ENCODE measurements at regions not wholly inside any gene's neighbourhood (a gene's known extent, or its start where the extent isn't known, plus 50 kb on each side); places are given as distances from the start of the nearest gene placed in this dataset.

GRCh38 chr16:85346404-85347212 is 234.3 kb upstream of the CIBAR2 start:
- peaks cover 5% of the 10 kb centered on the region for H3K27me3 Mint-ChIP-seq
- TF ChIP-seq CTCF (IDR thresholded peaks at IDR 0.05; ENCODE audit: unreplicated experiment) = no peak

GRCh38 chr16:85347213-85347591 is 234.9 kb upstream of the CIBAR2 start:
- no peak overlapping the region for H3K27ac Mint-ChIP-seq
- H3K9me3 Mint-ChIP-seq (ENCODE audit: low read depth) = no peaks in the 10 kb centered on the region
- no peak for DNase-seq (ENCODE audit: low spot score, unreplicated experiment)
- peaks cover 4% of the 10 kb centered on the region for H3K4me1 Mint-ChIP-seq (ENCODE audit: low read depth)
- H3K36me3 Mint-ChIP-seq (ENCODE audit: insufficient read depth) = no peaks in the 10 kb centered on the region
- peak; percentile 45 for TF ChIP-seq CTCF (IDR thresholded peaks at IDR 0.05; ENCODE audit: unreplicated experiment)
- no peak overlapping the region for H3K4me3 Mint-ChIP-seq (ENCODE audit: low read depth)
- H3K27me3 Mint-ChIP-seq = peaks cover 5% of the 10 kb centered on the region

More at GRCh38 chr16:85346404-85347212, 234.3 kb upstream of the CIBAR2 start:
- H3K36me3 Mint-ChIP-seq (ENCODE audit: insufficient read depth) = no peaks in the 10 kb centered on the region
- no peak for DNase-seq (ENCODE audit: low spot score, unreplicated experiment)
- no peaks in the 10 kb centered on the region for H3K9me3 Mint-ChIP-seq (ENCODE audit: low read depth)
- no peak overlapping the region for H3K27ac Mint-ChIP-seq
- H3K4me3 Mint-ChIP-seq (ENCODE audit: low read depth) = no peak overlapping the region
- H3K4me1 Mint-ChIP-seq (ENCODE audit: low read depth) = peaks cover 4% of the 10 kb centered on the region

- peaks cover 5% of the 10 kb centered on the region for H3K27me3 Mint-ChIP-seq
- H3K36me3 Mint-ChIP-seq (ENCODE audit: insufficient read depth) = no peaks in the 10 kb centered on the region
- no peak overlapping the region for H3K4me3 Mint-ChIP-seq (ENCODE audit: low read depth)
- no peaks in the 10 kb centered on the region for H3K9me3 Mint-ChIP-seq (ENCODE audit: low read depth)
- TF ChIP-seq CTCF (IDR thresholded peaks at IDR 0.05; ENCODE audit: unreplicated experiment) = no peak
- H3K4me1 Mint-ChIP-seq (ENCODE audit: low read depth) = peaks cover 6% of the 10 kb centered on the region
- no peak overlapping the region for H3K27ac Mint-ChIP-seq
- no peak for DNase-seq (ENCODE audit: low spot score, unreplicated experiment)
Observed at GRCh38 chr16:85348065-85348840, 236.0 kb upstream of the CIBAR2 start.

GRCh38 chr16:85348911-85349334 is 236.7 kb upstream of the CIBAR2 start:
- Mint-ChIP-seq H3K9me3 (ENCODE audit: low read depth) (no peaks in the 10 kb centered on the region), H3K4me3 (ENCODE audit: low read depth) (no peak overlapping the region), H3K36me3 (ENCODE audit: insufficient read depth) (no peaks in the 10 kb centered on the region), H3K27ac (no peak overlapping the region), H3K27me3 (peaks cover 3% of the 10 kb centered on the region), H3K4me1 (ENCODE audit: low read depth) (peaks cover 10% of the 10 kb centered on the region)
- DNase-seq (ENCODE audit: low spot score, unreplicated experiment) = no peak
- TF ChIP-seq CTCF (IDR thresholded peaks at IDR 0.05; ENCODE audit: unreplicated experiment) = no peak

- no peak for DNase-seq (ENCODE audit: low spot score, unreplicated experiment)
- Mint-ChIP-seq H3K27ac (peak overlapping the region; percentile 77), H3K4me3 (ENCODE audit: low read depth) (no peak overlapping the region), H3K27me3 (peaks cover 2% of the 10 kb centered on the region), H3K4me1 (ENCODE audit: low read depth) (peaks cover 14% of the 10 kb centered on the region), H3K9me3 (ENCODE audit: low read depth) (no peaks in the 10 kb centered on the region), H3K36me3 (ENCODE audit: insufficient read depth) (no peaks in the 10 kb centered on the region)
- TF ChIP-seq CTCF (IDR thresholded peaks at IDR 0.05; ENCODE audit: unreplicated experiment) = no peak
Observed at GRCh38 chr16:85349365-85350145, 237.3 kb upstream of the CIBAR2 start.
